Natural killer cell treated with Interleukin-12 subunit alpha and Interleukin-12 subunit beta and Interleukin-15 and Interleukin-18, amount 100 ng/mL, for 72 hours (primary cell): ENCODE measurements at regions not wholly inside any gene's neighbourhood (a gene's known extent, or its start where the extent isn't known, plus 50 kb on each side); places are given as distances from the start of the nearest gene placed in this dataset.
"Not testable (repeated sequence)": the region's sequence is repeated elsewhere in the genome, so short reads cannot be mapped to it uniquely, and the experiment has no call there.

ENCODE experiments used
- ATAC-seq, 2 donors: fragments of 150-1000 bp; cut with Tn5 transposase in 1 of 2; sonication (Bioruptor Pico), chemical (Tn5 transposase) in 1 of 2; 2 replicates each; pipeline ENCODE4 v1.10.0; 2021
- DNase-seq: peaks from one replicate; pipeline ENCODE4 v3.0.0; 2022; ENCODE audit warnings: low spot score
- H3K27ac Mint-ChIP-seq, 2 donors: 1 replicate in 1 of 2; 2 replicates in 1 of 2; pipeline ENCODE4 v1.8.0; 2022; ENCODE audit warnings: mixed read lengths in 2 of 2, mild to moderate bottlenecking in 1 of 2, moderate library complexity in 1 of 2
- H3K27me3 Mint-ChIP-seq, 2 donors: 1 replicate in 1 of 2; 2 replicates in 1 of 2; pipeline ENCODE4 v1.8.0; 2022; ENCODE audit warnings: mixed read lengths in 2 of 2
- H3K36me3 Mint-ChIP-seq: one replicate; pipeline ENCODE4 v1.8.0; 2022; ENCODE audit warnings: mixed read lengths
- H3K4me1 Mint-ChIP-seq, 2 donors: 1 replicate in 1 of 2; 2 replicates in 1 of 2; pipeline ENCODE4 v1.8.0; 2022; ENCODE audit warnings: low read depth in 2 of 2, mixed read lengths in 2 of 2, mild to moderate bottlenecking in 1 of 2
- H3K4me3 Mint-ChIP-seq: one replicate; pipeline ENCODE4 v1.8.0; 2022; ENCODE audit warnings: mixed read lengths
- H3K9me3 Mint-ChIP-seq: 2 replicates; pipeline ENCODE4 v1.8.0; 2022; ENCODE audit warnings: mixed read lengths

- not testable (repeated sequence) for H3K4me1 Mint-ChIP-seq, DNase-seq, ATAC-seq, H3K27me3 Mint-ChIP-seq, H3K36me3 Mint-ChIP-seq, H3K4me3 Mint-ChIP-seq, H3K9me3 Mint-ChIP-seq, H3K27ac Mint-ChIP-seq
Measured at GRCh38 chr6:12549445-12549844, 167.1 kb upstream of the PHACTR1 start.

DNA sequence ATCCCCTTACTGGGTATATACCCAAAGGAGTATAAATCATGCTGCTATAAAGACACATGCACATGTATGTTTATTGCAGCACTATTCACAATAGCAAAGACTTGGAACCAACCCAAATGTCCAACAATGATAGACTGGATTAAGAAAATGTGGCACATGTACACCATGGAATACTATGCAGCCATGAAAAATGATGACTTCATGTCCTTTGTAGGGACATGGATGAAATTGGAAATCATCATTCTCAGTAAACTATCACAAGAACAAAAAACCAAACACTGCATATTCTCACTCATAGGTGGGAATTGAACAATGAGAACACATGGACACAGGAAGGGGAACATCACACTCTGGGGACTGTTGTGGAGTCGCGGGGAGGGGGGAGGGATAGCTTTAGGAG lies 161.7 kb upstream of the PHACTR1 start:
- not testable (repeated sequence) for ATAC-seq, H3K4me1 Mint-ChIP-seq, H3K27ac Mint-ChIP-seq, H3K27me3 Mint-ChIP-seq, H3K9me3 Mint-ChIP-seq, H3K4me3 Mint-ChIP-seq, DNase-seq, H3K36me3 Mint-ChIP-seq

GRCh38 chr6:12555267-12555666 lies 161.3 kb upstream of the PHACTR1 start:
- no peak for DNase-seq
- H3K4me1 Mint-ChIP-seq: no peaks in the 10 kb centered on the region
- H3K27ac Mint-ChIP-seq: no peak overlapping the region
- H3K36me3 Mint-ChIP-seq: no peaks in the 10 kb centered on the region
- H3K9me3 Mint-ChIP-seq: peaks cover 7% of the 10 kb centered on the region
- H3K27me3 Mint-ChIP-seq: no peaks in the 10 kb centered on the region
- ATAC-seq: no peak
- no peak overlapping the region for H3K4me3 Mint-ChIP-seq

DNA sequence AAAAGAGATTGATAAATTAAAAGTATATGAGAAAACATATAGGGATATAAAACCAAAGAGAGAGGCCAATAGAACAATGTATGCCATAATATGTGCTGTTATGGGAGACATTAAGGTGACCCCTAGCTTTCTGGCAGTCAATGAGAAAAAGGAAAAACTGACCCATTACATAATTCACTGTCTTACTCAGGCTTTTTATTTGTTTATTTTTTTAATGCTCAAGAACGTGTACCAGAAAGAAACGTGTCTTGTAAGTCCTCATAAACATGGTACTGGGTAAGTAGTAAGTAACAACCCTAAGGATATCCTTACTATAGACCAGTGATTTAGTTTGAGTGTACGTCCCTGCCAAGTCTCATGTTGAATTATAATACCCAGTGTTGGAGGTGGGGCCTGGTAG lies 160.8 kb upstream of the PHACTR1 start:
- DNase-seq: no peak
- no peaks in the 10 kb centered on the region for H3K36me3 Mint-ChIP-seq
- no peak for ATAC-seq
- H3K27ac Mint-ChIP-seq: no peak overlapping the region
- peaks cover 7% of the 10 kb centered on the region for H3K9me3 Mint-ChIP-seq
- H3K4me3 Mint-ChIP-seq: no peak overlapping the region
- no peaks in the 10 kb centered on the region for H3K27me3 Mint-ChIP-seq
- H3K4me1 Mint-ChIP-seq: no peaks in the 10 kb centered on the region

DNA sequence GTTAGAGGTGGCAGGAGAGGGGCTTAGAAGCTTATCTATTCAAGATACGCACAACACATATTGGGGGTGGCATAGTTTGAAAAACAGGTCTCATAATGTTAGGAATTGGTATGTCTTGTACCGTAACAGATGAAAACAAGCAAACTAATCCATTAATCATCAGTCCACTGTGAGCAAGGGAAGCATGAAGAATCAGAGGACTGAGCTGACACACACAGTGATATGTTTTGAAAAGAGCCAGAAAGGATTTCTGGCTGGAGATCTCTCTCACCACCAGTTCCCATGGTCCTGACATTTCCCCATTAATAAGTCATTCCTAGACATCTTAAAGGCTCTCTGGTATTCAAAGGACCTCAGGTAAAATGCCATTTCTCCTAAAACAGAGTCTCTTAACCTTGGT lies 158.8 kb upstream of the PHACTR1 start:
- H3K27ac Mint-ChIP-seq: no peak overlapping the region
- no peaks in the 10 kb centered on the region for H3K27me3 Mint-ChIP-seq
- no peak for DNase-seq
- H3K4me1 Mint-ChIP-seq: no peaks in the 10 kb centered on the region
- H3K36me3 Mint-ChIP-seq: no peaks in the 10 kb centered on the region
- ATAC-seq: no peak
- H3K9me3 Mint-ChIP-seq: peaks cover 7% of the 10 kb centered on the region
- H3K4me3 Mint-ChIP-seq: no peak overlapping the region

GRCh38 chr6:12560315-12560714 lies 156.3 kb upstream of the PHACTR1 start:
- Mint-ChIP-seq H3K9me3 (peaks cover 10% of the 10 kb centered on the region), H3K36me3 (no peaks in the 10 kb centered on the region), H3K4me3 (no peak overlapping the region), H3K27ac (no peak overlapping the region), H3K27me3 (peaks cover 7 to 12% of the 10 kb centered on the region in 2 donors), H3K4me1 (no peaks in the 10 kb centered on the region)
- no peak for DNase-seq
- no peak for ATAC-seq

DNA sequence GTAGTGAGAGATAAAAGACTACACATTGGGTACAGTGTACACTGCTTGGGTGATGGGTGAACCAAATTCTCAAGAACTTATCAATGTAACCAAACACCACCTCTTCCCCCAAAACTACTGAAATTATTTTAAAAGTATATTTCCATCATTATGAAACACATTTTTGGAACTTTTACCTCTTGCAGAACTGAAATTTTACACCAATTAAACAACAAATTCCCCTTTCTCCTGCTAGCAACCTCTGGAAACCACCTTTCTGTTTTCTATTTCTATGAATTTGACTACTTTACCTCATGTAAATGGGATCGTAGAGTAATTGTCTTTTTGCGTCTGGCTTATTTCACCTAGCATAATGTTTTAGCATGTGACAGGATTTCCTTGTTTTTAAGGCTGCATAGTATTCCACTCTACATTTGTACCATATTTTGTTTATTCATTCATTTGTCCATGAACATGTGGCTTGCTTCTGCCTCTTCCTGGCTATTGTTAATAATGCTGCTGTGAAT lies 149.9 kb upstream of the PHACTR1 start:
- no peaks in the 10 kb centered on the region for H3K36me3 Mint-ChIP-seq
- ATAC-seq: no peak

GRCh38 chr6:12567682-12568081 lies 148.9 kb upstream of the PHACTR1 start:
- Mint-ChIP-seq H3K9me3 (peaks cover 3% of the 10 kb centered on the region), H3K4me3 (no peak overlapping the region), H3K36me3 (no peaks in the 10 kb centered on the region), H3K27ac (no peak overlapping the region), H3K4me1 (no peaks in the 10 kb centered on the region), H3K27me3 (peaks cover 7 to 22% of the 10 kb centered on the region in 2 donors)
- ATAC-seq: no peak
- no peak for DNase-seq

More for the DNA sequence above, 149.9 kb upstream of the PHACTR1 start:
- no peak for DNase-seq
- Mint-ChIP-seq H3K9me3 (peaks cover 3% of the 10 kb centered on the region), H3K27ac (no peak overlapping the region), H3K27me3 (peaks cover 7 to 22% of the 10 kb centered on the region in 2 donors), H3K4me1 (no peaks in the 10 kb centered on the region), H3K4me3 (no peak overlapping the region)

- Mint-ChIP-seq H3K9me3 (no peaks in the 10 kb centered on the region), H3K4me1 (no peaks in the 10 kb centered on the region), H3K27me3 (peaks cover 4 to 11% of the 10 kb centered on the region in 2 donors), H3K27ac (no peak overlapping the region), H3K36me3 (no peaks in the 10 kb centered on the region), H3K4me3 (no peak overlapping the region)
- DNase-seq (no peak), ATAC-seq (no peak)
Measured at GRCh38 chr6:12569646-12570045, 146.9 kb upstream of the PHACTR1 start.

GRCh38 chr6:12570461-12571030 lies 146.0 kb upstream of the PHACTR1 start:
- DNase-seq (no peak), ATAC-seq (no peak)
- peaks cover 1 to 20% of the 10 kb centered on the region in 2 donors for H3K27me3 Mint-ChIP-seq
- H3K27ac Mint-ChIP-seq: no peak overlapping the region
- no peak overlapping the region for H3K4me3 Mint-ChIP-seq
- no peaks in the 10 kb centered on the region for H3K4me1 Mint-ChIP-seq
- no peaks in the 10 kb centered on the region for H3K9me3 Mint-ChIP-seq
- no peaks in the 10 kb centered on the region for H3K36me3 Mint-ChIP-seq

- Mint-ChIP-seq H3K9me3 (no peaks in the 10 kb centered on the region), H3K27me3 (peaks cover 4 to 25% of the 10 kb centered on the region in 2 donors), H3K36me3 (no peaks in the 10 kb centered on the region), H3K4me1 (no peaks in the 10 kb centered on the region), H3K27ac (no peak overlapping the region), H3K4me3 (no peak overlapping the region)
- DNase-seq (no peak), ATAC-seq (no peak)
Measured at GRCh38 chr6:12572896-12573827, 143.4 kb upstream of the PHACTR1 start.

DNA sequence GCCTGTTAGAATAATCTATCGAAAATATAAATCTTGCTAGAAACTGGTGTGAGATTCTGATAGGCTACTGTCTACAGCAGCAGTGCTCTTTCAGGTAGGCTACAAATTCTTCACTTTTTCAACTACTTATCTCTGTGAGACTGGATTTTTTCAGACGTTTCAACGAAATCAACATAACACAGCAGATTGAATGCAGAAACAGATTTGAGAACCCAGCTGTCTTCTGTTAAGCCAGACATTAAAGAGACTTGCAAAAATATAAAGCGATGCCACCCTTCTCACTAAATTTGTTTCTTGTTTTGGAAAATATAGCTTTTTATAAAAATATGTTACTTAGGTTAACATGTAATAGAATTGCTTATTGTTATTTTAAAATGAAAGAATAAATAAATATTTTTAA lies 140.6 kb upstream of the PHACTR1 start:
- Mint-ChIP-seq H3K4me3 (no peak overlapping the region), H3K27ac (no peak overlapping the region), H3K27me3 (peaks cover 4 to 15% of the 10 kb centered on the region in 2 donors), H3K4me1 (no peaks in the 10 kb centered on the region), H3K36me3 (no peaks in the 10 kb centered on the region), H3K9me3 (no peaks in the 10 kb centered on the region)
- no peak for DNase-seq
- ATAC-seq: no peak

DNA sequence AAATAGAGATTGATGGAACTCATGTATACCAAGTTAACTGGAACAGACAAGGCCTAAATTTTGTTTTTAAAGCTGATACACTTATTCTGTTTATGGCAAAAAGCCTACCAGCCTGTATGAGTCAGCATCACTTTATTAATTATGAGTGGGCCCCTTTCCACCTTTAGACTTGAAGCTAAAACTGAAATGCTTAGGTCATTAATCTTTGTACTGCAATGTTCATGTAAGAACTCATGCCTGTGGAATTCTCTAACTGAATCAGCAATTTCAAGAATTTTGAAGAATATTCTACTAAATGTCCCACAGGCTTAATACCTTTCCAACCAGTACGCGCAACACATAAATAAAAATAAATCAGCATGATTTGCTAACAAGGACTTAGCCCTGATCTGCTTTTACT lies 140.2 kb upstream of the PHACTR1 start:
- H3K27ac Mint-ChIP-seq: no peak overlapping the region
- H3K4me3 Mint-ChIP-seq: no peak overlapping the region
- ATAC-seq: no peak

DNA sequence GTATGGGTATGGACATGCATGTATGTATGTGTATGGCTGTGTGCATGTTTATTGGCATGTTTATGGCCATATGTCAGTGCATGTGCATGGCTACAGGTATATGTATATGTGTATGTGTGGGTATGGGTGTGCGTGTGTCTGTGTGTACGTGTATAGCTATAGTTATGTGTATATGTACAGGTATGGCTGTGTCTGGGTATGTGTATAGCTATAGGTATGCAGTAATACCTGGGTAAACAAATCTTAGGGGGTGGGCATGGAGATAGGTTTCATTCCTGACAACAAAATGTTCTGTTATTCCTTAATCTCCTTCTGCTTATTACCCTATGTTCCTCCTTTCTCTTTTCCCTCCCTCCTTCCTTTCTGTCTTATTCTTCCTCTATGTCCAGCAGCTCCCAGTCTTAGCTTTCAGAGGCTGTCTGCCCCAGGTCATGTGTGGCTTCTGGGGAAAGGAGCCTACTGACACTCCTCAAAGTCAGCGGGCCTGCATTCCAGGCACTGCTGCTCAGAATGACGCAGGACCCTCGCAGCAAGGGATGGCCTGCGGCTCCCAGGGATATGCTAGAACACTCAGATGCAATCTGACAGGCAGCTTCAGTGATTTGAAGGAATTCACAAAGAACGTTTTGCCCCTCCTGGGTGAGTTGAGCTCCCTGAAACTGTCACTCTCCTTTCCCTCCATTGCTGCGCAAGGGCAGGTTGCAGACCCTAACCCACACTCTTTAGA lies 139.3 kb upstream of the PHACTR1 start:
- Mint-ChIP-seq H3K4me1 (no peaks in the 10 kb centered on the region), H3K27me3 (peaks cover 4 to 20% of the 10 kb centered on the region in 2 donors), H3K9me3 (no peaks in the 10 kb centered on the region), H3K4me3 (no peak overlapping the region), H3K36me3 (no peaks in the 10 kb centered on the region), H3K27ac (no peak overlapping the region)
- no peak for DNase-seq
- ATAC-seq: peak in 1 of 2 donors; percentile 36

More for the DNA sequence above, 140.2 kb upstream of the PHACTR1 start:
- no peaks in the 10 kb centered on the region for H3K36me3 Mint-ChIP-seq
- peaks cover 4 to 15% of the 10 kb centered on the region in 2 donors for H3K27me3 Mint-ChIP-seq
- H3K9me3 Mint-ChIP-seq: no peaks in the 10 kb centered on the region
- H3K4me1 Mint-ChIP-seq: no peaks in the 10 kb centered on the region
- no peak for DNase-seq
